ENCODE measurements at regions not wholly inside any gene's neighbourhood (a gene's known extent, or its start where the extent isn't known, plus 50 kb on each side); places are given as distances from the start of the nearest gene placed in this dataset.

- TF ChIP-seq CTCF (IDR thresholded peaks at IDR 0.05), result no peak
- TF ChIP-seq POLR2A (IDR thresholded peaks at IDR 0.05), result no peak
Measured at GRCh38 chr7:118059209-118059608, 124.8 kb upstream of the LSM8 start.
